ENCODE measurements at regions not wholly inside any gene's neighbourhood (a gene's known extent, or its start where the extent isn't known, plus 50 kb on each side); places are given as distances from the start of the nearest gene placed in this dataset.

DNA sequence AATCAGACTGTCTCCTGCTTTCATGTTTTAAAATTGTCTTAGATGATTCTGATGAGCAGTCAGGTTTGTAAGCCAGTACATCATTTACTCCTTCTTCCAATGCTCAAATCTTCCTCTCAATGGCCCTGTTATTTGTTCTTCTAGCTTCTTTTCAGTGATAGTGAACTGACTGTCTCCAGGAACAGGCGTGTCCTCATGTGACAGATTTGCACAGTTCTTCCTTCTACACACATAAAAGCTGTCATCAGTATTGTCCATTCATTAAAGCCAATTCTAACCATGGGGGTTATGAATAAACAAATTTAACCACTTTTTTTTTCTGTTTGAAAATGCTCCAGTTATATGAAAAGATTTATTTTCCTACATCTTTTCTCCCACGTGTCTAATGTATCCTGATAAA is 308.7 kb upstream of the SORCS1 start:
- TF ChIP-seq BCL11A (IDR thresholded peaks at IDR 0.05; ENCODE audit: low read depth in 2 of 2, low read length in 2 of 2) (no peak), CTCF (IDR thresholded peaks at IDR 0.05; ENCODE audit: control extremely low read depth in 1 of 3, insufficient read depth in 1 of 3, low read depth in 1 of 3, low read length in 3 of 3) (no peak), MAFK (IDR thresholded peaks at IDR 0.05; ENCODE audit: low read depth, low read length) (no peak), GABPA (IDR thresholded peaks at IDR 0.05; ENCODE audit: borderline replicate concordance, insufficient read depth, low read length) (no peak), BACH1 (IDR thresholded peaks at IDR 0.05; ENCODE audit: low read length) (no peak)
- Histone ChIP-seq H2BK5ac (ENCODE audit: low read depth, low read length) (no peak overlapping the region), H2BK12ac (ENCODE audit: low read depth, low read length) (no peak overlapping the region), H2BK20ac (ENCODE audit: low read length) (no peak overlapping the region), H3K27me3 (replicated peaks in 1 of 4; ENCODE audit: control insufficient read depth in 3 of 4, extremely low read depth in 1 of 4, insufficient read depth in 3 of 4, low read length in 3 of 4) (no peaks in the 10 kb centered on the region), H4K8ac (ENCODE audit: extremely low read depth, insufficient read depth, low read length) (no peak overlapping the region), H3K79me1 (ENCODE audit: low read depth, low read length) (no peaks in the 10 kb centered on the region), H3K4me3 (ENCODE audit: extremely low read depth in 1 of 4, insufficient read depth in 2 of 4, low read depth in 3 of 4, low read length in 4 of 4) (no peak overlapping the region), H4K5ac (ENCODE audit: insufficient read length, low read depth, low read length) (no peak overlapping the region), H2BK15ac (ENCODE audit: low read length) (no peak overlapping the region), H3K9ac (replicated peaks in 1 of 4; ENCODE audit: extremely low read depth in 1 of 4, low read depth in 3 of 4, low read length in 3 of 4) (no peak overlapping the region), H3K4ac (replicated peaks; ENCODE audit: insufficient read length, low read depth, low read length) (no peak overlapping the region), H3K23ac (ENCODE audit: insufficient read length) (no peak overlapping the region), H3K23me2 (ENCODE audit: low read depth, low read length) (no peaks in the 10 kb centered on the region), H2AK5ac (ENCODE audit: low read depth, low read length) (no peak overlapping the region), H3K9me3 (ENCODE audit: insufficient read depth in 2 of 2, low read depth in 1 of 2, low read length in 1 of 2) (no peaks in the 10 kb centered on the region), H3K56ac (replicated peaks; ENCODE audit: insufficient read length, low read depth, low read length) (no peak overlapping the region), H3K14ac (ENCODE audit: insufficient read length) (no peak overlapping the region), H2BK120ac (replicated peaks; ENCODE audit: low read depth, low read length) (no peak overlapping the region), H3K79me2 (ENCODE audit: control insufficient read depth in 1 of 2, insufficient read depth in 2 of 2, low read length in 2 of 2) (no peaks in the 10 kb centered on the region), H3K27ac (ENCODE audit: low read depth, low read length) (no peak overlapping the region), H3K4me2 (ENCODE audit: insufficient read depth in 1 of 2, low read depth in 2 of 2, low read length in 2 of 2) (no peak overlapping the region), H3K4me1 (replicated peaks in 1 of 4; ENCODE audit: control insufficient read depth in 3 of 4, insufficient read depth in 4 of 4, low read length in 3 of 4) (no peaks in the 10 kb centered on the region), H2AFZ (ENCODE audit: low read length) (no peak overlapping the region), H3K18ac (ENCODE audit: extremely low read depth, low read length) (no peak overlapping the region), H4K20me1 (replicated peaks in 1 of 2; ENCODE audit: control insufficient read depth in 1 of 2, insufficient read depth in 2 of 2, low read length in 2 of 2) (no peaks in the 10 kb centered on the region), H4K91ac (replicated peaks; ENCODE audit: insufficient read length, low read length) (no peak overlapping the region), H3K36me3 (ENCODE audit: control insufficient read depth in 2 of 4, insufficient read depth in 4 of 4, low read length in 3 of 4) (no peaks in the 10 kb centered on the region)
- ChIA-PET POLR2A (ENCODE audit: partially characterized antibody) (interaction anchor here (0.6 kb wide), 1 partner anchor 752 kb away, joined by 4 read pairs; no protein-coding TSS in a partner anchor), CTCF (ENCODE audit: partially characterized antibody) (interaction anchor here (0.6 kb wide), 1 partner anchor 47 kb away, joined by 3 read pairs; no protein-coding TSS in a partner anchor)
- no peak for DNase-seq (ENCODE audit: low read depth in 1 of 2, low spot score in 2 of 2)
- FAIRE-seq: no peak
- 63% methylated on average over 2 of the region's 2 CpGs; no CpG with 5 or more reads in 1 of the 2 experiments for WGBS, 2 experiments (ENCODE audit: extremely low coverage in 1 of 2, insufficient coverage in 1 of 2, insufficient read length in 1 of 2, insufficient replicate concordance in 2 of 2, low coverage in 1 of 2, low lambda C conversion rate in 2 of 2, missing lambda C conversion rate in 1 of 2)
